DMS 273 treated with DMSO at 0.1 percent for 48 hours (cell line): ENCODE measurements at regions not wholly inside any gene's neighbourhood (a gene's known extent, or its start where the extent isn't known, plus 50 kb on each side); places are given as distances from the start of the nearest gene placed in this dataset.
"Not testable (repeated sequence)": the region's sequence is repeated elsewhere in the genome, so short reads cannot be mapped to it uniquely, and the experiment has no call there.

Experiments used
- DNase-seq: peaks from one replicate; lab custom pipeline; 2025; lab: John Stamatoyannopoulos, UW

DNA sequence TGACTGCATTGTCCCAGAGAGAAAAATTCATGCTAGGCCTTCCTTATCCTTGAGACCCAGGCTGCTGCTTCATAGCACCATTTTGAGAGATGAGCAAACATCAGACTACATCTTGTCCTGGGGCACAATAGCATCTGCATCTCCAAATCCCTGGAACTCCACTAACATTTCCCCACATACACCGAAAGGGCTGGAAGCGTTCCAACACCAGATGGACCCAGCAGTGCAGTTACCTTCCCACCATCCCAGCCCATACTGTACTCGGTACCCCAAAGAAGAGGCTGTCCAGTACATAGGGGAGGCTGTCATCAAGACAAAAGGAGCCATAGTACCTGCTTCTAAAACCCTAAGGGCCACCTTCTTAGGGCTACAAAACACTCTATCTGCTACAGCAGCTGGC lies 547.2 kb upstream of the CHORDC1 start:
- DNase-seq: no peak

- DNase-seq: no peak
Measured at GRCh38 chr11:90766121-90766520, 543.3 kb upstream of the CHORDC1 start.

GRCh38 chr11:90764691-90765090 lies 541.8 kb upstream of the CHORDC1 start:
- no peak for DNase-seq

GRCh38 chr11:90757849-90758494 lies 535.1 kb upstream of the CHORDC1 start:
- no peak for DNase-seq

DNA sequence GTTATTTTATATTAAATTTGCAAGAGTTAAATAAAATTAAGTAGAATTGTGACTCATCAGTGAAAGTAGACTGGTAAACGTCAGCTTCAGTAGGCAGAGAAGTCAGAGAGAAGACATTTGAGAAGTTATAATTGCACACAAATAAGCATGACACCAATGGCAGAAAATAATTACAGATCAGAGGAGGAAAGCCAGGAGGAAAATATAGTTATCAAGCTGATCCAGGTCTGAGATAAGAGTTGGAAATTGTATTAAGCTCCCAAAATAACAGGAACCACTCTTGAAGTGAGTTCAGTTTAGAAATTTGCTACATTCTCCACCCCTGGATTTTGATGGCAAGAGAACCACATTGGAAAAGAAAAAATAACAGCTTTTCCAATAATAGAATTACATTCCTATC lies 533.8 kb upstream of the CHORDC1 start:
- no peak for DNase-seq

GRCh38 chr11:90753546-90753945 lies 530.7 kb upstream of the CHORDC1 start:
- DNase-seq: no peak

GRCh38 chr11:90747057-90747456 lies 524.2 kb upstream of the CHORDC1 start:
- DNase-seq: no peak

DNA sequence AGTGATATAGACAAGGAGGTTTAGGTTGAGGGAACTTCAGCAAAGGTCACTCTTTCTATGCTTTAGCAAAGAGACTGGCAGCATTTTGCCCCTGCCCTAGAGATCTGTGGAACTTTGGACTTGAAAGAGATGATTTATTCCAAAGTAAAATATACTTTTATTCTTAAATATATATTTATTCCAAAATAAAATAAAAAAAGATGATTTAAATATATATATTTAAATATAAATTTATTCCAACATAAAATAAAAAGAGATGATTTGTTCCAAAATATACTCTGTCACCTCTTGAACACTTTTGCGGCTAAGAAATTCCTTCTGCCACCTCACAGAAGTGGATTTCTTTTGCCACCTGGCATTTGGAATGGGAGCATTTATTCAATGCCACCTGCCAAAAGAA lies 521.3 kb upstream of the CHORDC1 start:
- DNase-seq: no peak

- no peak for DNase-seq
Measured at GRCh38 chr11:90738799-90739198, 516.0 kb upstream of the CHORDC1 start.

- no peak for DNase-seq
Measured at GRCh38 chr11:90737444-90738050, 514.7 kb upstream of the CHORDC1 start.

DNA sequence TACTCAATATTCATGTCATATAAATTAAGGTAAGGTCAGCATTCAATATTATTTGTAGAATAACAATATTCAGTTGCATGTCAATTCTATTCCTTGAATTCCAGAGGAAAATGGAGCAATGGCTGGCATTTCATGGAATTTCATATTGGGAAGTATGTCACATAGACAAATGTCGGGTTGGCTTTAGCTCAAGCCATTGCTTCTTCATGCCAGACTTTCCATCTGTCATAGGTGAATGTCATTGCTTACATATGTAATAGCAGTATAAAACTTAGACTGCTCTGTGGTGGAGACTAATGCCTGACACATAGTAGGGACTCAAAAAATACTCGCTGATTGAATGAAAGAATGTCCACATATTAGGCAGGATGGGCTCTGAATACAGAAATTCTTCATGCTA lies 509.6 kb upstream of the CHORDC1 start:
- no peak for DNase-seq

GRCh38 chr11:90723475-90723874 lies 500.6 kb upstream of the CHORDC1 start:
- DNase-seq: no peak

DNA sequence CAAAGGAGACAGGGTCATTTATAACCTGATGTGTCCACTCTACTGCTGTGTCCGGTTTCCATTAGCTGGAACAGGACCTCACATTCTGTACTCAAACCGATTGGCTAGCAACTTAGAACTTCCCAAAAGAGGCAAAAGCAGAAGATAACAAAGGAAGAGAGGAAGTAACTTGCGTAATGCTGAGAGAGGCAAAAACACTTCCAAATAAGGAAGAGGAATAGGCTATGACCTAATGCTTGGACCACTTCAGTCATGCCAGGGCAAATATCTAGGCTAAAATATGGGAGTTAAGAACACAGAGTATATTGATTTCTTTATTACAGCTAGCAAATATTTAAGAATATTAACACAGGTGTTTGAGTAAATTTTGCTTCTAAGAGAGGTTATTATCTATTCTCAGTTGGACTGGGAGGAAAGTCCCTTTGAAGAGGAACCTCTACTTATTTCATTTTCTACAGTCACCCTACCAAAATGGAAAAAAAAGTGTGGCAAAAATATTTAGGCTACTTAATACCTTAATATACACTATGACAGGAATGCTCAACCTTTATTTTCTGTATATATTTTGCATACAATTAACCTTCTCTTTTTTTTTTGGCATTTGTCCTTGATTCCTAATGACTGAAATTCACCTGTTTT lies 499.8 kb upstream of the CHORDC1 start:
- no peak for DNase-seq

- DNase-seq: no peak
Measured at GRCh38 chr11:90717522-90717921, 494.7 kb upstream of the CHORDC1 start.

- no peak for DNase-seq
Measured at GRCh38 chr11:90705661-90706060, 482.8 kb upstream of the CHORDC1 start.

GRCh38 chr11:90704510-90704909 lies 481.7 kb upstream of the CHORDC1 start:
- no peak for DNase-seq

- no peak for DNase-seq
Measured at GRCh38 chr11:90701716-90702115, 478.9 kb upstream of the CHORDC1 start.

DNA sequence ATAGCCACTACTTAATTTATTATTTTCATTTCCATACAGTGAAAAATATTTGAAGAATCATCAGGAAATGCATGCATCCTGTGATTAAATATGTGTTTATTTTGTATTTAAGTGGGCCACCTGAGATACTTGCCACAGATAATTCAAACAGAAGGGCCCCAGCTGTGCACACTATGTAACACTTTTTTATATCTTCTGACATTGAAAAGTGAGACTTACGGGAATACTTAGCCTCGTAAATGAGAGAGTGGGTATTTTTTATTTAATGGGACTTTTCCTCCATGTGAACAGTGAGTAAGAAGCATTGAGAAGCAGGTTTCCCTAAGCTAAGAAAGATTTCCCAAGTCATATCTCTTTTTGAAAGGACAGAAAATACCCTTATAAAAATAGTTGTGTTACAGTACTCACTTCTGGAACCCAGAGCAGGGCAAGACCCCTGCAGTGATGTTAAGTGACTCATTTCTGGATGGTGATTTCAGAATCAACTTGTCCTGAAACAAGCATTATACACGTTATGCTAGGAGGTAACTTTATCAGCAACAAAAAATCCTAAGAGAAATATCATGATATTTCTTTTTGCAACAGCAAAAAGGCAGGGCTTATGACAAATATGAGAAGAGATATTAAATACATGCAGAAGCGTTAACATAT lies 478.1 kb upstream of the CHORDC1 start:
- no peak for DNase-seq

GRCh38 chr11:90699791-90700400 lies 477.0 kb upstream of the CHORDC1 start:
- no peak for DNase-seq

GRCh38 chr11:90698238-90698637 lies 475.4 kb upstream of the CHORDC1 start:
- DNase-seq: no peak

GRCh38 chr11:90675496-90675895 lies 452.6 kb upstream of the CHORDC1 start:
- DNase-seq: not testable (repeated sequence)

- no peak for DNase-seq
Measured at GRCh38 chr11:90669094-90669493, 446.2 kb upstream of the CHORDC1 start.

GRCh38 chr11:90668502-90668901 lies 445.7 kb upstream of the CHORDC1 start:
- DNase-seq: no peak
